Esophagus squamous epithelium (tissue), 5 donors: ENCODE measurements at regions not wholly inside any gene's neighbourhood (a gene's known extent, or its start where the extent isn't known, plus 50 kb on each side); places are given as distances from the start of the nearest gene placed in this dataset.

Experiments used
- DNase-seq: peaks from one replicate; lab custom pipeline; 2025; lab: John Stamatoyannopoulos, UW
- H3K27ac ChIP-seq, 4 donors: fragments of 200-600 bp; sonication (generic); one replicate each; pipeline ENCODE4 v1.5.1; 2016 to 2019; ENCODE audit warnings: mild to moderate bottlenecking in 1 of 4
- H3K27me3 ChIP-seq, 4 donors: fragments of 200-600 bp; sonication (generic); 1 replicate in 3 of 4; 2 replicates in 1 of 4; pipeline versions ENCODE4 v1.5.1 to v1.6.0; 2017 to 2021; ENCODE audit warnings: antibody characterized with exemption in 1 of 4
- H3K36me3 ChIP-seq, 3 donors: fragments of 200-600 bp; sonication (generic); one replicate each; pipeline ENCODE4 v1.5.1; 2016 to 2019
- H3K4me1 ChIP-seq, 3 donors: fragments of 200-600 bp; sonication (generic); one replicate each; pipeline ENCODE4 v1.5.1; 2017 to 2019
- H3K4me3 ChIP-seq, 4 donors: fragments of 200-600 bp; sonication (generic); 1 replicate in 3 of 4; 2 replicates in 1 of 4; pipeline ENCODE4 v1.5.1; 2016 to 2019; ENCODE audit warnings: mild to moderate bottlenecking in 2 of 4, moderate library complexity in 1 of 4
- H3K9me3 ChIP-seq, 3 donors: fragments of 200-600 bp; sonication (generic); one replicate each; pipeline ENCODE4 v1.5.1; 2016 to 2019
- CTCF ChIP-seq, 6 experiments: fragments of 450-650 bp in 4 of 6; fragments of 200-600 bp in 2 of 6; sonication (generic) in 2 of 6; IDR thresholded peaks; one replicate each; pipeline ENCODE4 v1.5.1; 2016 to 2019; ENCODE audit warnings: antibody characterized with exemption in 6 of 6, mild to moderate bottlenecking in 4 of 6, moderate library complexity in 4 of 6
- POLR2A ChIP-seq, 4 donors: fragments of 450-650 bp; IDR thresholded peaks; one replicate each; pipeline ENCODE4 v1.6.1; 2017; ENCODE audit warnings: antibody characterized with exemption in 4 of 4, mild to moderate bottlenecking in 4 of 4, moderate library complexity in 3 of 4
- WGBS, 2 donors: methylation state at CpG; one replicate each; pipeline ENCODE4 v1.1.5; 2018; 5-methylcytosine and 5-hydroxymethylcytosine counted together
- intact Hi-C: fragments of 100-400 bp; cut with DNase I; formaldehyde crosslinking; loops from one replicate; pipeline ENCODE4 v1.15.0; 2022
- donor health status: DM: yes; HTN: yes; CAD: no.

DNA sequence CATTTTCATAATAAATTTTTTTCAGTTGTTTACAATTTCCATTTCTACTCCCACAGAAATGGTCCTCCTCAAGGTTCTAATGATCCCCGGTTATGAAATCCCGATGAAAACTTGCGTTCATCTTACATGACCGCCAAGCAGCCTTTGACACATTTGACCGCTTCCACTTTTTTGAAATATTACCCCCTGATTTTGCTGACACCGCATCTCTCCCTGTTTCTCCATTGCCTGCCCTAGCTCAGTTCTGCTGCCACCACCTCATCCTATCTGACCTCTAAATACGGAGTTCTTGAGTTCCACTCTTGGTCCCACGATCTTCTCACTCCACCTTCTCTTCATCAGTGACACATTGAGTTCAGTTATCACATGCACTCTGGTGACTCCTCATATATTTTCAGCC is 74.1 kb downstream of the SLC35B3 start:
- Histone ChIP-seq H3K27me3 (peaks cover 0 to 5% (median 0%) of the 10 kb centered on the region in 4 donors), H3K4me3 (no peak overlapping the region), H3K27ac (no peak overlapping the region), H3K4me1 (no peaks in the 10 kb centered on the region), H3K36me3 (no peaks in the 10 kb centered on the region), H3K9me3 (no peaks in the 10 kb centered on the region)
- DNase-seq: no peak
- WGBS, 2 donors: 86 to 90% methylated on average over 8 of the region's 8 CpGs
- TF ChIP-seq POLR2A (IDR thresholded peaks at IDR 0.05) (no peak), CTCF (IDR thresholded peaks at IDR 0.05) (no peak)
- intact Hi-C loops: no loop called here

GRCh38 chr6:8352966-8353340 is 82.4 kb downstream of the SLC35B3 start:
- no peaks in the 10 kb centered on the region for H3K27me3 ChIP-seq
- no peaks in the 10 kb centered on the region for H3K36me3 ChIP-seq
- no peaks in the 10 kb centered on the region for H3K4me1 ChIP-seq
- no peak overlapping the region for H3K4me3 ChIP-seq
- H3K9me3 ChIP-seq: no peaks in the 10 kb centered on the region
- TF ChIP-seq POLR2A (IDR thresholded peaks at IDR 0.05) (no peak), CTCF (IDR thresholded peaks at IDR 0.05) (no peak)
- intact Hi-C loops: no loop called here
- 78 to 84% methylated on average over 4 of the region's 4 CpGs for WGBS, 2 donors
- DNase-seq: no peak
- no peak overlapping the region for H3K27ac ChIP-seq

GRCh38 chr6:8352335-8352965 is 82.9 kb downstream of the SLC35B3 start:
- Histone ChIP-seq H3K4me3 (no peak overlapping the region), H3K4me1 (no peaks in the 10 kb centered on the region), H3K27ac (no peak overlapping the region), H3K27me3 (no peaks in the 10 kb centered on the region), H3K36me3 (no peaks in the 10 kb centered on the region), H3K9me3 (no peaks in the 10 kb centered on the region)
- TF ChIP-seq CTCF (IDR thresholded peaks at IDR 0.05) (no peak), POLR2A (IDR thresholded peaks at IDR 0.05) (no peak)
- intact Hi-C loops: no loop called here
- DNase-seq: no peak
- WGBS, 2 donors: 82 to 91% methylated on average over 1 of the region's 1 CpG

DNA sequence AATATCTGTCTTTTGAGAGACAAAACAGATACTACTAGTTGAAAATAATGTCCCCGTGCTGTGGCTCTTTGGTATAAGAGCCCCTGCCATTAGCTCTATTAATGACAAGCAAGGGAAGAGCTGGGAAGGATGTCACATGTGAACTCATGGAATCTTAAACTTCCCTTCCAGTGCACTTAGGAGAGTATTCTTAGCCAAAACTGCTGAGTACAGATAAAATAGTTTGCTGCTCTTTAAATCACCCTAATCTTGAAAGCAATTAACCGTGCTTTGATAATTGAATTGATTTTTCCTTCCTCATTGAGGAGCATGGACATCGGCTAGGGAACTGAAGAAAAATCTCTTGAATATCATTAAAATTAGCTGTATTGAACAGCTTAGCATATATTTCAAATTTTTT is 91.7 kb downstream of the SLC35B3 start:
- Histone ChIP-seq H3K9me3 (peaks cover 0 to 5% (median 0%) of the 10 kb centered on the region in 3 donors), H3K4me3 (no peak overlapping the region), H3K27ac (no peak overlapping the region), H3K36me3 (no peaks in the 10 kb centered on the region), H3K4me1 (no peaks in the 10 kb centered on the region), H3K27me3 (peaks cover 0 to 7% (median 0%) of the 10 kb centered on the region in 4 donors)
- intact Hi-C loops: no loop called here
- no peak for TF ChIP-seq CTCF (IDR thresholded peaks at IDR 0.05)
- TF ChIP-seq POLR2A (IDR thresholded peaks at IDR 0.05): no peak
- 73 to 83% methylated on average over 3 of the region's 3 CpGs for WGBS, 2 donors
- no peak for DNase-seq

GRCh38 chr6:8342241-8342819 is 93.0 kb downstream of the SLC35B3 start:
- Histone ChIP-seq H3K36me3 (no peaks in the 10 kb centered on the region), H3K4me3 (no peak overlapping the region), H3K9me3 (peaks cover 0 to 5% (median 0%) of the 10 kb centered on the region in 3 donors), H3K27me3 (peaks cover 0 to 7% (median 0%) of the 10 kb centered on the region in 4 donors), H3K4me1 (no peaks in the 10 kb centered on the region), H3K27ac (no peak overlapping the region)
- WGBS, 2 donors: 85 to 91% methylated on average over 10 of the region's 10 CpGs
- TF ChIP-seq POLR2A (IDR thresholded peaks at IDR 0.05) (no peak), CTCF (IDR thresholded peaks at IDR 0.05) (no peak)
- DNase-seq: no peak
- intact Hi-C loops: no loop called here
